Dermis microvascular lymphatic vessel endothelial cell (primary cell): ENCODE measurements at regions not wholly inside any gene's neighbourhood (a gene's known extent, or its start where the extent isn't known, plus 50 kb on each side); places are given as distances from the start of the nearest gene placed in this dataset.

Source experiments
- DNase-seq, 2 donors: peaks; one replicate each; pipeline versions ENCODE4 v3.0.0 to v3.0.0-alpha.2; 2010; ENCODE audit warnings: low read depth in 2 of 2

GRCh38 chr10:62738916-62739315, 65.6 kb upstream of the ADO start:
- no peak for DNase-seq

GRCh38 chr10:62740885-62741745, 63.4 kb upstream of the ADO start:
- DNase-seq: no peak

GRCh38 chr10:62741996-62742395, 62.5 kb upstream of the ADO start:
- no peak for DNase-seq

- no peak for DNase-seq
Measured at GRCh38 chr10:62742536-62743061, 61.9 kb upstream of the ADO start.

- DNase-seq: no peak
Measured at GRCh38 chr10:62744136-62744535, 60.4 kb upstream of the ADO start.

GRCh38 chr10:62745581-62745980, 58.9 kb upstream of the ADO start:
- DNase-seq: no peak

GRCh38 chr10:62746951-62747729, 57.4 kb upstream of the ADO start:
- DNase-seq: no peak

GRCh38 chr10:62748386-62748785, 56.1 kb upstream of the ADO start:
- DNase-seq: no peak

GRCh38 chr10:62749093-62749683, 55.3 kb upstream of the ADO start:
- no peak for DNase-seq
